NCI-H2029 treated with DMSO at 0.1 percent for 48 hours (cell line): ENCODE measurements at regions not wholly inside any gene's neighbourhood (a gene's known extent, or its start where the extent isn't known, plus 50 kb on each side); places are given as distances from the start of the nearest gene placed in this dataset.
A peak's percentile ranks its signal among the peaks of the same experiment; 100 is the strongest.
"Not testable (repeated sequence)": the region's sequence is repeated elsewhere in the genome, so short reads cannot be mapped to it uniquely, and the experiment has no call there.

Experiments
- DNase-seq: peaks from one replicate; lab custom pipeline; 2025; lab: John Stamatoyannopoulos, UW

GRCh38 chr9:38518826-38519225, 94.6 kb upstream of the IGFBPL1 start:
- DNase-seq = no peak

GRCh38 chr9:38516273-38516672, 92.0 kb upstream of the IGFBPL1 start:
- not testable (repeated sequence) for DNase-seq

GRCh38 chr9:38515055-38515454, 90.8 kb upstream of the IGFBPL1 start:
- peak; percentile 38 for DNase-seq

GRCh38 chr9:38510340-38510739, 86.1 kb upstream of the IGFBPL1 start:
- not testable (repeated sequence) for DNase-seq

- DNase-seq = no peak
Observed at GRCh38 chr9:38507587-38507986, 83.3 kb upstream of the IGFBPL1 start.

GRCh38 chr9:38500171-38500570, 75.9 kb upstream of the IGFBPL1 start:
- DNase-seq = not testable (repeated sequence)

GRCh38 chr9:38498551-38498950, 74.3 kb upstream of the IGFBPL1 start:
- DNase-seq = not testable (repeated sequence)

GRCh38 chr9:38489057-38489456, 64.8 kb upstream of the IGFBPL1 start:
- no peak for DNase-seq

GRCh38 chr9:38488156-38488698, 64.0 kb upstream of the IGFBPL1 start:
- DNase-seq = no peak

- DNase-seq = not testable (repeated sequence)
Observed at GRCh38 chr9:38487418-38488155, 63.3 kb upstream of the IGFBPL1 start.

GRCh38 chr9:38486837-38487236, 62.6 kb upstream of the IGFBPL1 start:
- DNase-seq = no peak

- no peak for DNase-seq
Observed at GRCh38 chr9:38486056-38486615, 61.9 kb upstream of the IGFBPL1 start.

- DNase-seq = not testable (repeated sequence)
Observed at GRCh38 chr9:38484076-38484665, 59.9 kb upstream of the IGFBPL1 start.

- DNase-seq = no peak
Observed at GRCh38 chr9:38482918-38483592, 58.8 kb upstream of the IGFBPL1 start.

GRCh38 chr9:38478211-38478610, 54.0 kb upstream of the IGFBPL1 start:
- DNase-seq = no peak

- DNase-seq = peak; percentile 43
Observed at GRCh38 chr9:38474476-38474875, 50.2 kb upstream of the IGFBPL1 start.
